Prostate gland (tissue), 2 donors: ENCODE measurements at regions not wholly inside any gene's neighbourhood (a gene's known extent, or its start where the extent isn't known, plus 50 kb on each side); places are given as distances from the start of the nearest gene placed in this dataset.

Source experiments
- POLR2A ChIP-seq: fragments of 450-650 bp; IDR thresholded peaks from one replicate; pipeline ENCODE4 v1.6.1; 2016; ENCODE audit warnings: antibody characterized with exemption, mild to moderate bottlenecking
- POLR2AphosphoS5 ChIP-seq: sonication (generic); formaldehyde crosslinking; IDR thresholded peaks from one replicate; pipeline ENCODE4 v1.6.1; 2017; ENCODE audit warnings: antibody characterized with exemption
- TF ChIP-seq, protein P1 (sequence below), 4 experiments: fragments of 200-600 bp in 2 of 4; fragments of 450-650 bp in 2 of 4; sonication (generic) in 2 of 4; IDR thresholded peaks; 1 replicate in 3 of 4; 2 replicates in 1 of 4; pipeline ENCODE4 v1.5.1; 2016 to 2019; ENCODE audit warnings: antibody characterized with exemption in 4 of 4, mild to moderate bottlenecking in 2 of 4, moderate library complexity in 2 of 4

- TF ChIP-seq, protein P1, sequence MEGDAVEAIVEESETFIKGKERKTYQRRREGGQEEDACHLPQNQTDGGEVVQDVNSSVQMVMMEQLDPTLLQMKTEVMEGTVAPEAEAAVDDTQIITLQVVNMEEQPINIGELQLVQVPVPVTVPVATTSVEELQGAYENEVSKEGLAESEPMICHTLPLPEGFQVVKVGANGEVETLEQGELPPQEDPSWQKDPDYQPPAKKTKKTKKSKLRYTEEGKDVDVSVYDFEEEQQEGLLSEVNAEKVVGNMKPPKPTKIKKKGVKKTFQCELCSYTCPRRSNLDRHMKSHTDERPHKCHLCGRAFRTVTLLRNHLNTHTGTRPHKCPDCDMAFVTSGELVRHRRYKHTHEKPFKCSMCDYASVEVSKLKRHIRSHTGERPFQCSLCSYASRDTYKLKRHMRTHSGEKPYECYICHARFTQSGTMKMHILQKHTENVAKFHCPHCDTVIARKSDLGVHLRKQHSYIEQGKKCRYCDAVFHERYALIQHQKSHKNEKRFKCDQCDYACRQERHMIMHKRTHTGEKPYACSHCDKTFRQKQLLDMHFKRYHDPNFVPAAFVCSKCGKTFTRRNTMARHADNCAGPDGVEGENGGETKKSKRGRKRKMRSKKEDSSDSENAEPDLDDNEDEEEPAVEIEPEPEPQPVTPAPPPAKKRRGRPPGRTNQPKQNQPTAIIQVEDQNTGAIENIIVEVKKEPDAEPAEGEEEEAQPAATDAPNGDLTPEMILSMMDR (IDR thresholded peaks at IDR 0.05) = no peak
- TF ChIP-seq POLR2AphosphoS5 (no peak), POLR2A (no peak)
Measured at GRCh38 chr6:63410435-63411426, 90.9 kb upstream of the LGSN start.
